HG02938 (cell line): ENCODE measurements at regions not wholly inside any gene's neighbourhood (a gene's known extent, or its start where the extent isn't known, plus 50 kb on each side); places are given as distances from the start of the nearest gene placed in this dataset.

Experiments
- ATAC-seq: cut with Tn5 transposase; IDR thresholded peaks from one replicate; pipeline ENCODE4 v1.9.1; 2021; ENCODE audit warnings: mild to moderate bottlenecking, moderate library complexity; ENCODE audit not compliant: unreplicated experiment

GRCh38 chr16:5541356-5541755 lies 443.8 kb upstream of the EEF2KMT start:
- ATAC-seq: no peak

- no peak for ATAC-seq
Observed at GRCh38 chr16:5537347-5537746, 439.8 kb upstream of the EEF2KMT start.

- no peak for ATAC-seq
Observed at GRCh38 chr16:5533321-5533888, 435.8 kb upstream of the EEF2KMT start.

GRCh38 chr16:5527817-5528216 lies 430.2 kb upstream of the EEF2KMT start:
- ATAC-seq: no peak

GRCh38 chr16:5526826-5527225 lies 429.2 kb upstream of the EEF2KMT start:
- no peak for ATAC-seq

- ATAC-seq: no peak
Observed at GRCh38 chr16:5523829-5524228, 426.2 kb upstream of the EEF2KMT start.

- no peak for ATAC-seq
Observed at GRCh38 chr16:5516115-5516514, 418.5 kb upstream of the EEF2KMT start.

GRCh38 chr16:5512014-5512413 lies 414.4 kb upstream of the EEF2KMT start:
- ATAC-seq: no peak

- no peak for ATAC-seq
Observed at GRCh38 chr16:5510819-5511370, 413.3 kb upstream of the EEF2KMT start.

- no peak for ATAC-seq
Observed at GRCh38 chr16:5509794-5510193, 412.2 kb upstream of the EEF2KMT start.

- ATAC-seq: no peak
Observed at GRCh38 chr16:5509336-5509735, 411.7 kb upstream of the EEF2KMT start.

- ATAC-seq: no peak
Observed at GRCh38 chr16:5508371-5508770, 410.8 kb upstream of the EEF2KMT start.

GRCh38 chr16:5506021-5506420 lies 408.4 kb upstream of the EEF2KMT start:
- ATAC-seq: no peak

GRCh38 chr16:5505091-5505887 lies 407.7 kb upstream of the EEF2KMT start:
- ATAC-seq: no peak

- ATAC-seq: no peak
Observed at GRCh38 chr16:5504064-5504781, 406.6 kb upstream of the EEF2KMT start.

- no peak for ATAC-seq
Observed at GRCh38 chr16:5502944-5503343, 405.3 kb upstream of the EEF2KMT start.

- no peak for ATAC-seq
Observed at GRCh38 chr16:5502467-5502869, 404.9 kb upstream of the EEF2KMT start.

- ATAC-seq: no peak
Observed at GRCh38 chr16:5500526-5500925, 402.9 kb upstream of the EEF2KMT start.

GRCh38 chr16:5498562-5498961 lies 401.0 kb upstream of the EEF2KMT start:
- no peak for ATAC-seq

GRCh38 chr16:5496013-5496412 lies 398.4 kb upstream of the EEF2KMT start:
- ATAC-seq: no peak

GRCh38 chr16:5490499-5490898 lies 392.9 kb upstream of the EEF2KMT start:
- ATAC-seq: no peak

- ATAC-seq: no peak
Observed at GRCh38 chr16:5488581-5488980, 391.0 kb upstream of the EEF2KMT start.
